ENCODE measurements at regions not wholly inside any gene's neighbourhood (a gene's known extent, or its start where the extent isn't known, plus 50 kb on each side); places are given as distances from the start of the nearest gene placed in this dataset.
"Not testable (repeated sequence)": the region's sequence is repeated elsewhere in the genome, so short reads cannot be mapped to it uniquely, and the experiment has no call there.

GRCh38 chr7:138325434-138325833 lies 134.6 kb upstream of the TRIM24 start:
- no peak for DNase-seq

- DNase-seq = no peak
Observed at GRCh38 chr7:138328215-138328614, 131.8 kb upstream of the TRIM24 start.

GRCh38 chr7:138332850-138333249 lies 127.2 kb upstream of the TRIM24 start:
- not testable (repeated sequence) for DNase-seq

- no peak for DNase-seq
Observed at GRCh38 chr7:138338361-138338760, 121.7 kb upstream of the TRIM24 start.

- not testable (repeated sequence) for DNase-seq
Observed at GRCh38 chr7:138339229-138339628, 120.8 kb upstream of the TRIM24 start.

GRCh38 chr7:138342990-138343389 lies 117.1 kb upstream of the TRIM24 start:
- DNase-seq = no peak

GRCh38 chr7:138345567-138345966 lies 114.5 kb upstream of the TRIM24 start:
- no peak for DNase-seq

GRCh38 chr7:138346975-138347374 lies 113.1 kb upstream of the TRIM24 start:
- no peak for DNase-seq

- DNase-seq = no peak
Observed at GRCh38 chr7:138349841-138350700, 110.0 kb upstream of the TRIM24 start.

GRCh38 chr7:138350701-138351357 lies 109.2 kb upstream of the TRIM24 start:
- no peak for DNase-seq

- DNase-seq = no peak
Observed at GRCh38 chr7:138352570-138353461, 107.2 kb upstream of the TRIM24 start.

GRCh38 chr7:138354066-138354465 lies 106.0 kb upstream of the TRIM24 start:
- no peak for DNase-seq

GRCh38 chr7:138355254-138355653 lies 104.8 kb upstream of the TRIM24 start:
- no peak for DNase-seq

GRCh38 chr7:138358850-138359341 lies 101.2 kb upstream of the TRIM24 start:
- no peak for DNase-seq

- DNase-seq = peak; percentile 38
Observed at GRCh38 chr7:138359870-138360559, 100.0 kb upstream of the TRIM24 start.

GRCh38 chr7:138363721-138364120 lies 96.3 kb upstream of the TRIM24 start:
- DNase-seq = no peak

GRCh38 chr7:138366137-138366536 lies 93.9 kb upstream of the TRIM24 start:
- not testable (repeated sequence) for DNase-seq

- not testable (repeated sequence) for DNase-seq
Observed at GRCh38 chr7:138366676-138367075, 93.4 kb upstream of the TRIM24 start.

GRCh38 chr7:138369797-138370196 lies 90.3 kb upstream of the TRIM24 start:
- DNase-seq = no peak

GRCh38 chr7:138370956-138371355 lies 89.1 kb upstream of the TRIM24 start:
- DNase-seq = no peak

GRCh38 chr7:138374119-138374693 lies 85.9 kb upstream of the TRIM24 start:
- no peak for DNase-seq

GRCh38 chr7:138377306-138377705 lies 82.8 kb upstream of the TRIM24 start:
- DNase-seq = no peak

All from NCI-H510A treated with DMSO at 0.1 percent for 48 hours (cell line).